Neural progenitor cell (in vitro differentiated cells): ENCODE measurements at regions not wholly inside any gene's neighbourhood (a gene's known extent, or its start where the extent isn't known, plus 50 kb on each side); places are given as distances from the start of the nearest gene placed in this dataset.

Experiments
- DNase-seq: peaks from one replicate; pipeline ENCODE4 v3.0.0-alpha.2; 2016; ENCODE audit warnings: low spot score
- H2AFZ ChIP-seq: fragments of 200-600 bp; sonication (generic); replicated peaks from 2 replicates; pipeline ENCODE4 v1.6.1; 2016; ENCODE audit warnings: antibody characterized with exemption
- H3F3A ChIP-seq: fragments of 200-600 bp; sonication (generic); 2 replicates; pipeline ENCODE4 v1.6.1; 2016; ENCODE audit warnings: antibody characterized with exemption, low read depth
- H3K27ac ChIP-seq: fragments of 200-600 bp; sonication (generic); 2 replicates; pipeline ENCODE4 v1.5.1; 2016; ENCODE audit warnings: mild to moderate bottlenecking
- H3K27me3 ChIP-seq: fragments of 200-600 bp; sonication (generic); 2 replicates; pipeline ENCODE4 v1.6.1; 2016; ENCODE audit warnings: mild to moderate bottlenecking, moderate library complexity
- H3K36me3 ChIP-seq: fragments of 200-600 bp; sonication (generic); 2 replicates; pipeline ENCODE4 v1.5.1; 2016
- H3K4me1 ChIP-seq: fragments of 200-600 bp; sonication (generic); 2 replicates; pipeline ENCODE4 v1.6.1; 2016; ENCODE audit warnings: mixed run types
- H3K4me2 ChIP-seq: fragments of 200-600 bp; sonication (generic); 2 replicates; pipeline ENCODE4 v1.6.1; 2016
- H3K4me3 ChIP-seq: fragments of 200-600 bp; sonication (generic); 2 replicates; pipeline ENCODE4 v1.5.1; 2016
- H3K79me2 ChIP-seq: fragments of 200-600 bp; sonication (generic); 2 replicates; pipeline ENCODE4 v1.6.1; 2016; ENCODE audit warnings: low read depth
- H3K9ac ChIP-seq: fragments of 200-600 bp; sonication (generic); 2 replicates; pipeline ENCODE4 v1.6.1; 2016
- H3K9me3 ChIP-seq: fragments of 200-600 bp; sonication (generic); 2 replicates; pipeline ENCODE4 v1.5.1; 2016; ENCODE audit warnings: low read depth
- H4K20me1 ChIP-seq: fragments of 200-600 bp; sonication (generic); 2 replicates; pipeline ENCODE4 v1.6.1; 2016; ENCODE audit warnings: low read depth
- H3K27ac Mint-ChIP-seq: 3 replicates; pipeline ENCODE4 v1.8.0; 2021; ENCODE audit warnings: mixed read lengths
- H3K27me3 Mint-ChIP-seq: 2 replicates; pipeline ENCODE4 v1.8.0; 2022; ENCODE audit warnings: low read depth, mild to moderate bottlenecking, inconsistent platforms, moderate library complexity, mixed read lengths; ENCODE audit not compliant: insufficient read depth
- H3K36me3 Mint-ChIP-seq: 3 replicates; pipeline ENCODE4 v1.8.0; 2021; ENCODE audit warnings: mixed read lengths
- H3K4me1 Mint-ChIP-seq: 3 replicates; pipeline ENCODE4 v1.8.0; 2021; ENCODE audit warnings: mixed read lengths
- H3K4me3 Mint-ChIP-seq: 3 replicates; pipeline ENCODE4 v1.8.0; 2021; ENCODE audit warnings: mild to moderate bottlenecking, moderate library complexity, mixed read lengths
- H3K9me3 Mint-ChIP-seq: 3 replicates; pipeline ENCODE4 v1.8.0; 2020; ENCODE audit warnings: mixed read lengths
- EZH2 ChIP-seq: fragments of 200-600 bp; sonication (generic); IDR thresholded peaks from 2 replicates; pipeline ENCODE4 v1.6.1; 2017; ENCODE audit warnings: antibody characterized with exemption, mild to moderate bottlenecking, moderate library complexity
- EZH2phosphoT487 ChIP-seq: fragments of 200-600 bp; sonication (generic); IDR thresholded peaks from 2 replicates; pipeline ENCODE4 v1.6.1; 2017; ENCODE audit warnings: antibody characterized with exemption
- TF ChIP-seq, protein P1 (sequence below): fragments of 200-600 bp; sonication (generic); IDR thresholded peaks from 2 replicates; pipeline ENCODE4 v1.5.1; 2017; ENCODE audit warnings: antibody characterized with exemption, mild to moderate bottlenecking

DNA sequence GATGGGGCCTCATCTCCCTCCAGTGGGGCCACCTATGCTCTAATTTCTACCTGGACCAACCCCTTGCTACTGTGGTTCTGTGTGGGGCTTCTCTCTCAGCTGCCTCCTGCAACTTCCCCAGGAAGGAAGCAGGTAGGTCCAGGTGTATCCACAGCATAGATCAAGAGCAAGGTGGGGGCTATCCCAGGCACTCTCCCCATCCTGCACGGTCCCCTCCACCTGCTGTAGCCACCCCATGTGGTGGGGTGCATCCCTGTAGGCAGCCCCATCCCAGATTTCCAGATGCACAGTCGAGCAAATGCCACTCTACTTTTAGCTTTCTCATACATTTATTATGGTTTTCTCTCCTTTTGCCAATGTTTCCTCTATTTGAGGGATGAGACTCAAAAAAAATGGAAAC, 156.1 kb downstream of the FBXO15 start:
- Histone ChIP-seq H3K9me3 (no peaks in the 10 kb centered on the region), H3F3A (no peaks in the 10 kb centered on the region), H3K4me3 (no peak overlapping the region), H3K4me2 (no peak overlapping the region), H3K36me3 (no peaks in the 10 kb centered on the region), H3K27ac (no peak overlapping the region), H3K4me1 (no peaks in the 10 kb centered on the region), H2AFZ (no peak overlapping the region), H4K20me1 (no peaks in the 10 kb centered on the region), H3K27me3 (no peaks in the 10 kb centered on the region), H3K79me2 (no peaks in the 10 kb centered on the region), H3K9ac (no peak overlapping the region)
- Mint-ChIP-seq H3K4me3 (no peak overlapping the region), H3K4me1 (no peaks in the 10 kb centered on the region), H3K27me3 (peaks cover 5% of the 10 kb centered on the region), H3K36me3 (no peaks in the 10 kb centered on the region), H3K9me3 (peaks cover 4% of the 10 kb centered on the region), H3K27ac (no peak overlapping the region)
- TF ChIP-seq EZH2phosphoT487 (no peak), EZH2 (no peak)
- TF ChIP-seq, protein P1, sequence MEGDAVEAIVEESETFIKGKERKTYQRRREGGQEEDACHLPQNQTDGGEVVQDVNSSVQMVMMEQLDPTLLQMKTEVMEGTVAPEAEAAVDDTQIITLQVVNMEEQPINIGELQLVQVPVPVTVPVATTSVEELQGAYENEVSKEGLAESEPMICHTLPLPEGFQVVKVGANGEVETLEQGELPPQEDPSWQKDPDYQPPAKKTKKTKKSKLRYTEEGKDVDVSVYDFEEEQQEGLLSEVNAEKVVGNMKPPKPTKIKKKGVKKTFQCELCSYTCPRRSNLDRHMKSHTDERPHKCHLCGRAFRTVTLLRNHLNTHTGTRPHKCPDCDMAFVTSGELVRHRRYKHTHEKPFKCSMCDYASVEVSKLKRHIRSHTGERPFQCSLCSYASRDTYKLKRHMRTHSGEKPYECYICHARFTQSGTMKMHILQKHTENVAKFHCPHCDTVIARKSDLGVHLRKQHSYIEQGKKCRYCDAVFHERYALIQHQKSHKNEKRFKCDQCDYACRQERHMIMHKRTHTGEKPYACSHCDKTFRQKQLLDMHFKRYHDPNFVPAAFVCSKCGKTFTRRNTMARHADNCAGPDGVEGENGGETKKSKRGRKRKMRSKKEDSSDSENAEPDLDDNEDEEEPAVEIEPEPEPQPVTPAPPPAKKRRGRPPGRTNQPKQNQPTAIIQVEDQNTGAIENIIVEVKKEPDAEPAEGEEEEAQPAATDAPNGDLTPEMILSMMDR: no peak
- DNase-seq: no peak

DNA sequence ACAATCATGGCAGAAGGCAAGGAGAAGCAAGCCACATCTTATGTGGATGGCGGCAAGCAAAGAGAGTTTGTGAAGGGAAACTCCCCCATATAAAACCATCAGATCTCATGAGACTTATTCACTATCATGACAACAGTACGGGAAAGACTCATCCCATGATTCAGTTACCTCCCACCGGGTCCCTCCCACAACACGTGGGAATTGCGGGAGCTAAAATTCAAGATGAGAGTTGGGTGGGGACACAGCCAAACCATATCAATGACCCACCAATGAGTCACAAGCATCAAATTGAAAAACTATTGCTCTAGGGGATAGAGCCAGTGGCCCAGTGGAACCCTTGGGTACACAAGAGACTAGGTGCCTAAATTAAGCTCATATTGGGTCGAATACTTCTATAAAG, 157.4 kb downstream of the FBXO15 start:
- H3K4me3 Mint-ChIP-seq: no peak overlapping the region
- Histone ChIP-seq H3K4me2 (no peak overlapping the region), H3K79me2 (no peaks in the 10 kb centered on the region), H4K20me1 (no peaks in the 10 kb centered on the region), H3F3A (no peaks in the 10 kb centered on the region), H3K9me3 (no peaks in the 10 kb centered on the region), H2AFZ (no peak overlapping the region), H3K27me3 (no peaks in the 10 kb centered on the region), H3K4me3 (no peak overlapping the region), H3K4me1 (no peaks in the 10 kb centered on the region), H3K9ac (no peak overlapping the region), H3K36me3 (no peaks in the 10 kb centered on the region), H3K27ac (no peak overlapping the region)
- no peak for DNase-seq
- H3K9me3 Mint-ChIP-seq: peaks cover 4% of the 10 kb centered on the region
- no peaks in the 10 kb centered on the region for H3K36me3 Mint-ChIP-seq
- no peaks in the 10 kb centered on the region for H3K4me1 Mint-ChIP-seq
- no peak for TF ChIP-seq EZH2
- no peak for TF ChIP-seq EZH2phosphoT487
- TF ChIP-seq, protein P1: no peak
- H3K27ac Mint-ChIP-seq: no peak overlapping the region
- peaks cover 3% of the 10 kb centered on the region for H3K27me3 Mint-ChIP-seq

- Histone ChIP-seq H3K79me2 (no peaks in the 10 kb centered on the region), H3K4me3 (no peak overlapping the region), H3K9me3 (no peaks in the 10 kb centered on the region), H3K9ac (no peak overlapping the region), H3K36me3 (no peaks in the 10 kb centered on the region), H3K4me1 (no peaks in the 10 kb centered on the region), H2AFZ (no peak overlapping the region), H3K27me3 (no peaks in the 10 kb centered on the region), H3F3A (no peaks in the 10 kb centered on the region), H3K27ac (no peak overlapping the region), H3K4me2 (no peak overlapping the region), H4K20me1 (no peaks in the 10 kb centered on the region)
- H3K27me3 Mint-ChIP-seq: peaks cover 3% of the 10 kb centered on the region
- H3K4me1 Mint-ChIP-seq: no peaks in the 10 kb centered on the region
- H3K4me3 Mint-ChIP-seq: no peak overlapping the region
- H3K9me3 Mint-ChIP-seq: peaks cover 4% of the 10 kb centered on the region
- no peaks in the 10 kb centered on the region for H3K36me3 Mint-ChIP-seq
- TF ChIP-seq EZH2phosphoT487 (no peak), EZH2 (no peak)
- TF ChIP-seq, protein P1: no peak
- H3K27ac Mint-ChIP-seq: no peak overlapping the region
- no peak for DNase-seq
Measured at GRCh38 chr18:73987247-73987980, 160.2 kb downstream of the FBXO15 start.
